Esophagus muscularis mucosa (tissue), 4 donors: ENCODE measurements at regions not wholly inside any gene's neighbourhood (a gene's known extent, or its start where the extent isn't known, plus 50 kb on each side); places are given as distances from the start of the nearest gene placed in this dataset.

Experiments used
- DNase-seq: peaks from one replicate; pipeline ENCODE4 v3.0.0-alpha.2; 2017; ENCODE audit errors: extremely low spot score
- H3K27ac ChIP-seq, 4 donors: fragments of 200-600 bp; sonication (generic); replicated peaks in 1 of 4; 1 replicate in 3 of 4; 2 replicates in 1 of 4; pipeline ENCODE4 v1.5.1; 2016 to 2019; ENCODE audit warnings: mild to moderate bottlenecking in 1 of 4
- H3K27me3 ChIP-seq, 4 donors: fragments of 200-600 bp; sonication (generic); one replicate each; pipeline versions ENCODE4 v1.5.1 to v1.6.0; 2016 to 2019
- H3K36me3 ChIP-seq, 4 donors: fragments of 200-600 bp; sonication (generic); one replicate each; pipeline ENCODE4 v1.5.1; 2016 to 2019
- H3K4me1 ChIP-seq, 4 donors: fragments of 200-600 bp; sonication (generic); one replicate each; pipeline ENCODE4 v1.5.1; 2016 to 2019
- H3K4me3 ChIP-seq, 4 donors: fragments of 200-600 bp; sonication (generic); 1 replicate in 2 of 4; 2 replicates in 2 of 4; pipeline ENCODE4 v1.5.1; 2016 to 2019; ENCODE audit warnings: mild to moderate bottlenecking in 4 of 4, moderate library complexity in 1 of 4
- H3K9me3 ChIP-seq, 4 donors: fragments of 200-600 bp; sonication (generic); 1 replicate in 3 of 4; 2 replicates in 1 of 4; pipeline ENCODE4 v1.5.1; 2016 to 2019
- EP300 ChIP-seq: sonication (generic); formaldehyde crosslinking; IDR thresholded peaks from one replicate; pipeline ENCODE4 v1.6.1; 2017; ENCODE audit warnings: antibody characterized with exemption
- POLR2A ChIP-seq: fragments of 450-650 bp; IDR thresholded peaks from one replicate; pipeline ENCODE4 v1.6.1; 2017; ENCODE audit warnings: antibody characterized with exemption, moderate library complexity, mild to moderate bottlenecking, low read depth
- POLR2AphosphoS5 ChIP-seq, 2 donors: sonication (generic); formaldehyde crosslinking; IDR thresholded peaks; one replicate each; pipeline ENCODE4 v1.6.1; 2017; ENCODE audit warnings: antibody characterized with exemption in 2 of 2
- WGBS: methylation state at CpG from one replicate; pipeline ENCODE4 v1.1.5; 2018; 5-methylcytosine and 5-hydroxymethylcytosine counted together
- intact Hi-C: fragments of 100-400 bp; cut with DNase I; formaldehyde crosslinking; loops from one replicate; pipeline ENCODE4 v1.15.1; 2023
- TF ChIP-seq, protein P1 (sequence below), 3 experiments: fragments of 200-600 bp in 2 of 3; fragments of 450-650 bp in 1 of 3; sonication (generic) in 2 of 3; IDR thresholded peaks; one replicate each; pipeline ENCODE4 v1.5.1; 2017 to 2019; ENCODE audit warnings: antibody characterized with exemption in 3 of 3, mild to moderate bottlenecking in 2 of 3, moderate library complexity in 1 of 3

DNA sequence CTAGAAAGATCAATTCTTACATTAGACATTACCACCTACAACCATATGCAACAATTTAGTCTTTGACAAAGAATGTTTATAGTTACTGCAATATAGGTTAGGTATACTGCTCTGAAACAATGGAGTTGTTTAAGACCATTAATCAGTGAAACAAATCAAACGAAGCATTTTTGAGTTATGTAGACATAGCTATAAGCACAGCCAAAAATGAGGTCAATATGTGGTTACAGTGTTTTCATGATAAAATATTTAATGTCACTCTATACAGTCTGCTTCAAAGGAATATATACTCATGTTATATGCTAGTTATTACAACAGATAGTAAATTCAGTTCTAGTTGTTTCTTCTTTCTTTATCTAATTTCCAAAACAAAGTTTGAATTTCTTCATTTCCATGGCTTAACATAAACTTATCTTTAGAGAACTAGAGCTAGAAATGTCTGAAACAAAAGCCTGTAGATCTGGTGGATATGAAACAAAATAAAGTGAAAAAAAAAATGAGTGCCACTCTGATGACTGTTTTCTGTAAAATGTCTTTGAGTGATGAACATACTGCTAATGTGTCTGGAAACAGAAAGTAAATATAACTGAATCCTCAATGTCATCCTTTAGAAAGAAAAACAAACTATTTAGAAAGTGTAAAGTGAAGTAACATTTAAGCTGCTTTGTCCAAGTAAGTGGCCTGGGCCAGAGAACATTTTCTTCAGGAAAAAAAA, 809.0 kb downstream of the FAT4 start:
- WGBS: 38% methylated on average over 1 of the region's 1 CpG

DNA sequence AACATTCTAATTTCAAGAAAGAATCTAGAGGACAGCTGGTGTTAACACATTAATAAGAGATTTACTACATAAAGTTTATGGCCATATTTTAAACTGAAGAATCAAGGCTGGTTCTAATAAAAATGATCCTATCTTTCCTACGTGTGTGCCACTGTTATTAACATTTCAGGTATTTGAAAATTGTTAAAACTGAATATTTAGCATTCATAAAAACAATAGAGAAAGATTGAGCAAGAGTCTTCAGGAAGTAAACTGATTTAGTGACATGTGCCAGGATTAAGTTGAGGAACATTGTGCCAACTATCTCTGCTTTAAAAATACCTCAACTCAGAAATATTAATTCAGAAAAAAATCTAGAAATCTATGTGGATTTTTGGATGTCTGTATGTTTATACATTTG, 810.1 kb downstream of the FAT4 start:
- intact Hi-C loops: no loop called here
- 50% methylated on average over 1 of the region's 1 CpG for WGBS
- no peaks in the 10 kb centered on the region for H3K9me3 ChIP-seq
- no peaks in the 10 kb centered on the region for H3K27me3 ChIP-seq
- no peak overlapping the region for H3K27ac ChIP-seq
- DNase-seq: no peak
- H3K4me1 ChIP-seq: peaks cover 0 to 13% (median 6%) of the 10 kb centered on the region in 4 donors
- H3K36me3 ChIP-seq: no peaks in the 10 kb centered on the region
- TF ChIP-seq EP300 (no peak), POLR2AphosphoS5 (IDR thresholded peaks at IDR 0.05) (no peak), POLR2A (no peak)
- TF ChIP-seq, protein P1, sequence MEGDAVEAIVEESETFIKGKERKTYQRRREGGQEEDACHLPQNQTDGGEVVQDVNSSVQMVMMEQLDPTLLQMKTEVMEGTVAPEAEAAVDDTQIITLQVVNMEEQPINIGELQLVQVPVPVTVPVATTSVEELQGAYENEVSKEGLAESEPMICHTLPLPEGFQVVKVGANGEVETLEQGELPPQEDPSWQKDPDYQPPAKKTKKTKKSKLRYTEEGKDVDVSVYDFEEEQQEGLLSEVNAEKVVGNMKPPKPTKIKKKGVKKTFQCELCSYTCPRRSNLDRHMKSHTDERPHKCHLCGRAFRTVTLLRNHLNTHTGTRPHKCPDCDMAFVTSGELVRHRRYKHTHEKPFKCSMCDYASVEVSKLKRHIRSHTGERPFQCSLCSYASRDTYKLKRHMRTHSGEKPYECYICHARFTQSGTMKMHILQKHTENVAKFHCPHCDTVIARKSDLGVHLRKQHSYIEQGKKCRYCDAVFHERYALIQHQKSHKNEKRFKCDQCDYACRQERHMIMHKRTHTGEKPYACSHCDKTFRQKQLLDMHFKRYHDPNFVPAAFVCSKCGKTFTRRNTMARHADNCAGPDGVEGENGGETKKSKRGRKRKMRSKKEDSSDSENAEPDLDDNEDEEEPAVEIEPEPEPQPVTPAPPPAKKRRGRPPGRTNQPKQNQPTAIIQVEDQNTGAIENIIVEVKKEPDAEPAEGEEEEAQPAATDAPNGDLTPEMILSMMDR (IDR thresholded peaks at IDR 0.05): no peak
- H3K4me3 ChIP-seq: no peak overlapping the region

More for the DNA sequence above, 809.0 kb downstream of the FAT4 start:
- TF ChIP-seq, protein P1 (IDR thresholded peaks at IDR 0.05): no peak
- TF ChIP-seq POLR2A (no peak), EP300 (no peak), POLR2AphosphoS5 (IDR thresholded peaks at IDR 0.05) (no peak)
- H3K36me3 ChIP-seq: no peaks in the 10 kb centered on the region
- H3K27me3 ChIP-seq: no peaks in the 10 kb centered on the region
- peaks cover 0 to 13% (median 6%) of the 10 kb centered on the region in 4 donors for H3K4me1 ChIP-seq
- no peak overlapping the region for H3K27ac ChIP-seq
- no peaks in the 10 kb centered on the region for H3K9me3 ChIP-seq
- DNase-seq: no peak
- no peak overlapping the region for H3K4me3 ChIP-seq
- intact Hi-C loops: no loop called here

DNA sequence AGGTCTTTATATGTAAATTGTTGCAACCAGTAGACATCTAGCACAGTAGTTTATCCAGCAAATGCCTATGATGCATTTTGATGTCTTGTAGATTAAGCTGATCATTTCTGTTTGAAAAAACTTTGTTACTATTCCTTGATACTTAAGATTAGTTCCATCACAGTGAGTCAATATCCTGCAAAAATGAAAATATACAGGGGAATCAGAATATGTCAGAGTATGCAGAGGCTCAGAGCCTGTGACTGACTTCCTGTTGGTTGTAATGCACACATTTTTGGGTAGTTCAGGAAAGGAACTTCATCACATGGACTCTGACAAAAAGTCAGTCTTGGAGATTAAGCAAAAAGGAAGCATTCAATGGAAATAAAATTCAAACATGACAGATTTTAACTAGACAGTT, 815.5 kb downstream of the FAT4 start:
- DNase-seq: no peak
- Histone ChIP-seq H3K27ac (no peak overlapping the region), H3K4me1 (no peaks in the 10 kb centered on the region), H3K9me3 (no peaks in the 10 kb centered on the region), H3K36me3 (no peaks in the 10 kb centered on the region), H3K27me3 (no peaks in the 10 kb centered on the region), H3K4me3 (no peak overlapping the region)
- TF ChIP-seq, protein P1 (IDR thresholded peaks at IDR 0.05): no peak
- TF ChIP-seq POLR2A (no peak), POLR2AphosphoS5 (IDR thresholded peaks at IDR 0.05) (no peak), EP300 (no peak)
- intact Hi-C loops: no loop called here

DNA sequence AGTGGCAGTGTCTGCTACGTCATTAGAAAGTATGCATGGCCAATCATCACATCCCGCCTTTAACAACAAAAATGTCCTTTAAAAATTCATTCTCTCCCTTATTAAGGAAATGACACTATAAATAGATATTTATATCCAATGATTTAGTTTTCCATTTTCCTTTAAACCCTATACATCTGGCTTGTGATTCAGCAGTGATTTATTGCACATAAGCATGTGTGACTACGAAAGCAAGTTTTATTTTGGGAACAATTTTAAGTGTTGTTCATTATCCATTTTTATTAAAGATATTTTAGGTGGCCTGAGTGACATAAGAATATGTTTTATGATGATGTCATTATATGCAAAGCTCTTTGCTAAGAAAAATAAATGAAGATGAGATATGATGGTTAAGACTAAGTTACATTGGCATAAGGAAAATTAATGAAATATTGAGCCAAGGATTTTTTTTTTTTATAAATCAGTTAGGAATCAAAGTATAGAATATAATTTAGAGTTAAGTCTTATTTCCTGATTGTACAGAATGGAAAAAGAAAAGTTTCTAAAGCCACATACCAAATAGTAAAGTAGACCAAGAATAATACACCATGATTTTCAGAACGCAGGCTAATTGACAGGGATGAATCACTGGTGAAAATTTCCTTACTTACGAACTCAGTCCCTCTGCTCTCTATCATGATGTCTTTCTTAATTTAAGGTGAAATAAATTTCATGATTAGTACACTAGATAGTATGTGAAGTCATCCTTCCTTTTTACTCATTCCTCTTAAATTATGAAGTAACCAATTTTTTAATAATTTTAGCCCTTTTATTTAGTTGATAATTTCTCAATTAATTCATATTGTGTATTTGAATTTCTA, 822.4 kb downstream of the FAT4 start:
- Histone ChIP-seq H3K27ac (no peak overlapping the region), H3K9me3 (no peaks in the 10 kb centered on the region), H3K36me3 (no peaks in the 10 kb centered on the region), H3K27me3 (no peaks in the 10 kb centered on the region), H3K4me3 (no peak overlapping the region), H3K4me1 (no peaks in the 10 kb centered on the region)
- WGBS: 84% methylated on average over 5 of the region's 5 CpGs
- TF ChIP-seq POLR2AphosphoS5 (IDR thresholded peaks at IDR 0.05) (no peak), EP300 (no peak), POLR2A (no peak)
- TF ChIP-seq, protein P1 (IDR thresholded peaks at IDR 0.05): no peak
- intact Hi-C loops: no loop called here
- no peak for DNase-seq
